Caco-2 (cell line): ENCODE measurements at regions not wholly inside any gene's neighbourhood (a gene's known extent, or its start where the extent isn't known, plus 50 kb on each side); places are given as distances from the start of the nearest gene placed in this dataset.

Experiments
- BruUV-seq: library from RNA; stranded (reverse); fragments of 400-500 nt; replicated peaks from 2 replicates; lab custom pipeline; 2021; lab: Mats Ljungman, UMichigan
- CTCF ChIA-PET: fragments of 300-600 bp; sonication (Branson Sonifier 250); formaldehyde crosslinking; loops from one replicate; lab custom pipeline; 2022; ENCODE audit warnings: antibody characterized with exemption; lab: Charles Lee
- POLR2A ChIA-PET: fragments of 300-600 bp; sonication (Branson Sonifier 250); formaldehyde crosslinking; loops from one replicate; lab custom pipeline; 2022; ENCODE audit warnings: antibody characterized with exemption; lab: Charles Lee
- DNase-seq, 2 experiments: peaks; one replicate each; pipeline versions ENCODE4 v3.0.0 to v3.0.0-alpha.2; 2020 to 2022
- H3K27me3 ChIP-seq: replicated peaks from 2 replicates; pipeline ENCODE4 v1.6.0; 2011; ENCODE audit warnings: low read length; ENCODE audit not compliant: control insufficient read depth, insufficient read depth
- H3K36me3 ChIP-seq: 2 replicates; pipeline ENCODE4 v1.5.1; 2011; ENCODE audit warnings: low read length; ENCODE audit not compliant: control insufficient read depth, insufficient read depth
- H3K4me1 ChIP-seq: fragments of 250-450 bp; sonication (Bioruptor Pico); 2 replicates; pipeline ENCODE4 v1.5.1; 2020; ENCODE audit warnings: mild to moderate bottlenecking
- H3K4me3 ChIP-seq: 2 replicates; pipeline ENCODE4 v1.5.1; 2011; ENCODE audit warnings: low read depth, mild to moderate bottlenecking, control low read depth, low read length
- H3K9me3 ChIP-seq: fragments of 250-450 bp; sonication (Bioruptor Pico); 2 replicates; pipeline ENCODE4 v1.5.1; 2020; ENCODE audit warnings: mild to moderate bottlenecking, moderate library complexity
- H3K27ac Mint-ChIP-seq: one replicate; pipeline ENCODE4 v1.8.0; 2022; ENCODE audit warnings: mixed read lengths; ENCODE audit not compliant: unreplicated experiment
- H3K27me3 Mint-ChIP-seq: one replicate; pipeline ENCODE4 v1.8.0; 2022; ENCODE audit warnings: mixed read lengths; ENCODE audit not compliant: insufficient read depth, unreplicated experiment
- H3K36me3 Mint-ChIP-seq: one replicate; pipeline ENCODE4 v1.8.0; 2022; ENCODE audit warnings: mild to moderate bottlenecking, mixed read lengths; ENCODE audit not compliant: insufficient read depth, unreplicated experiment
- H3K4me1 Mint-ChIP-seq: one replicate; pipeline ENCODE4 v1.8.0; 2022; ENCODE audit warnings: low read depth, mixed read lengths; ENCODE audit not compliant: unreplicated experiment
- H3K4me3 Mint-ChIP-seq: one replicate; pipeline ENCODE4 v1.8.0; 2022; ENCODE audit warnings: mild to moderate bottlenecking, moderate library complexity, mixed read lengths; ENCODE audit not compliant: unreplicated experiment
- H3K9me3 Mint-ChIP-seq: one replicate; pipeline ENCODE4 v1.8.0; 2022; ENCODE audit warnings: mixed read lengths; ENCODE audit not compliant: unreplicated experiment
- intact Hi-C: fragments of 100-400 bp; cut with micrococcal nuclease; formaldehyde crosslinking; loops from one replicate; pipeline ENCODE4 v1.10.0; 2022; ENCODE audit not compliant: unreplicated experiment
- TF ChIP-seq, protein P1 (sequence below), 2 experiments: fragments of 200-600 bp in 1 of 2; IDR thresholded peaks; 1 replicate in 1 of 2; 2 replicates in 1 of 2; pipeline versions ENCODE4 v1.5.1 to v1.8.0; 2011 to 2022; ENCODE audit warnings: antibody characterized with exemption in 1 of 2, control low read depth in 1 of 2, inconsistent platforms in 1 of 2, low read depth in 1 of 2, low read length in 1 of 2, mild to moderate bottlenecking in 1 of 2, moderate library complexity in 1 of 2; ENCODE audit not compliant: insufficient read depth in 1 of 2, severe bottlenecking in 1 of 2, unreplicated experiment in 1 of 2

DNA sequence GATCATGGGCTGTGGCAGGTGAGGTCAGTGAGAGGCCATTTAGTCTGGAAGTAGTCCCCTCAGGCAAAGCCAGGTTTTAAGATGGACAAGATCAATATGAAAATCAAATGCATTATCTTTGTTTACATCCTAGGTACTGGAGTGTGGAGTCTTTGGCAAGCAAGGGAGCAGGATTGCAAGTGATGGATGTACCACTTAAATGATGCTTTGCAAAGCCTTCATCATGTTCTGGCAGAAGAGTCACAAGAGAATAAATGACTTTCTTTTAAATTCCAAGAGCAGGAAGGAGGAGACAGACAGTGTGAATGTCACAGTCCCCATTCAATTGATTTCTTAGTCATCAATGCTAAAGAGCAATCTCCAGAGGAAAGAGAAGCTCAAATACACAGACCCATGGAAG lies 908.3 kb downstream of the FAM181B start:
- TF ChIP-seq, protein P1, sequence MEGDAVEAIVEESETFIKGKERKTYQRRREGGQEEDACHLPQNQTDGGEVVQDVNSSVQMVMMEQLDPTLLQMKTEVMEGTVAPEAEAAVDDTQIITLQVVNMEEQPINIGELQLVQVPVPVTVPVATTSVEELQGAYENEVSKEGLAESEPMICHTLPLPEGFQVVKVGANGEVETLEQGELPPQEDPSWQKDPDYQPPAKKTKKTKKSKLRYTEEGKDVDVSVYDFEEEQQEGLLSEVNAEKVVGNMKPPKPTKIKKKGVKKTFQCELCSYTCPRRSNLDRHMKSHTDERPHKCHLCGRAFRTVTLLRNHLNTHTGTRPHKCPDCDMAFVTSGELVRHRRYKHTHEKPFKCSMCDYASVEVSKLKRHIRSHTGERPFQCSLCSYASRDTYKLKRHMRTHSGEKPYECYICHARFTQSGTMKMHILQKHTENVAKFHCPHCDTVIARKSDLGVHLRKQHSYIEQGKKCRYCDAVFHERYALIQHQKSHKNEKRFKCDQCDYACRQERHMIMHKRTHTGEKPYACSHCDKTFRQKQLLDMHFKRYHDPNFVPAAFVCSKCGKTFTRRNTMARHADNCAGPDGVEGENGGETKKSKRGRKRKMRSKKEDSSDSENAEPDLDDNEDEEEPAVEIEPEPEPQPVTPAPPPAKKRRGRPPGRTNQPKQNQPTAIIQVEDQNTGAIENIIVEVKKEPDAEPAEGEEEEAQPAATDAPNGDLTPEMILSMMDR (IDR thresholded peaks at IDR 0.05; ENCODE audit: insufficient read depth in 1 of 2, low read depth in 1 of 2, low read length in 1 of 2, severe bottlenecking in 1 of 2, unreplicated experiment in 1 of 2), result no peak
- POLR2A ChIA-PET, result no interaction called here
- H3K4me3 ChIP-seq, result no peak overlapping the region
- H3K27ac Mint-ChIP-seq, result no peak overlapping the region
- H3K9me3 Mint-ChIP-seq, result no peaks in the 10 kb centered on the region
- no peaks in the 10 kb centered on the region for H3K27me3 Mint-ChIP-seq
- H3K4me1 Mint-ChIP-seq, result no peaks in the 10 kb centered on the region
- CTCF ChIA-PET, result no interaction called here
- BruUV-seq, result no TSS peak
- H3K4me3 Mint-ChIP-seq, result no peak overlapping the region
- intact Hi-C loops, result no loop called here
- no peaks in the 10 kb centered on the region for H3K9me3 ChIP-seq
- no peaks in the 10 kb centered on the region for H3K27me3 ChIP-seq
- DNase-seq, result no peak
- no peaks in the 10 kb centered on the region for H3K36me3 ChIP-seq
- no peaks in the 10 kb centered on the region for H3K36me3 Mint-ChIP-seq
- H3K4me1 ChIP-seq, result no peaks in the 10 kb centered on the region

DNA sequence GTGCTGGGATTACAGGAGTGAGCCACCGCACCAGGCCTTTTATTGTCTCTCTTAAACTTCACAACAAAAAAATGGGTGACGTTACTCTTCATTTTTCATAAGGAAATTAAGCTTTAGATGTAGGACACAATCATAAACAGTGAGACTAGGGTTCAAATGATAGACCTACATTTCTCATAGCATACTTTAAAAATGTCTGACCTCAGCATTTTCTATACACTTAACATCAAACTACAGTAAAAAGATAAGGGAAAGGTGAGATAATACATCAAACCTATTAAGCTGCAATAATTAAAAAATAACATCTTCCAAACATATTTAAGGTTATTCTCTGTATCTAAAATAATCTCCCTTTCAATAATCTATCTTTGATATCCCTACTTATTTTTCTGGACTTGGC lies 914.2 kb downstream of the FAM181B start:
- Histone ChIP-seq H3K4me1 (no peaks in the 10 kb centered on the region; the same call in 1 of the 2 replicates), H3K4me3 (no peak overlapping the region), H3K36me3 (no peaks in the 10 kb centered on the region), H3K27me3 (no peaks in the 10 kb centered on the region), H3K9me3 (no peaks in the 10 kb centered on the region)
- ChIA-PET POLR2A (no interaction called here), CTCF (no interaction called here)
- H3K36me3 Mint-ChIP-seq, result no peaks in the 10 kb centered on the region
- no peaks in the 10 kb centered on the region for H3K4me1 Mint-ChIP-seq
- peaks cover 2% of the 10 kb centered on the region for H3K27me3 Mint-ChIP-seq
- no peak overlapping the region for H3K4me3 Mint-ChIP-seq
- DNase-seq, result no peak
- no TSS peak for BruUV-seq
- TF ChIP-seq, protein P1 (IDR thresholded peaks at IDR 0.05; ENCODE audit: insufficient read depth in 1 of 2, low read depth in 1 of 2, low read length in 1 of 2, severe bottlenecking in 1 of 2, unreplicated experiment in 1 of 2), result no peak
- H3K9me3 Mint-ChIP-seq, result no peaks in the 10 kb centered on the region
- no peak overlapping the region for H3K27ac Mint-ChIP-seq
- intact Hi-C loops, result no loop called here

DNA sequence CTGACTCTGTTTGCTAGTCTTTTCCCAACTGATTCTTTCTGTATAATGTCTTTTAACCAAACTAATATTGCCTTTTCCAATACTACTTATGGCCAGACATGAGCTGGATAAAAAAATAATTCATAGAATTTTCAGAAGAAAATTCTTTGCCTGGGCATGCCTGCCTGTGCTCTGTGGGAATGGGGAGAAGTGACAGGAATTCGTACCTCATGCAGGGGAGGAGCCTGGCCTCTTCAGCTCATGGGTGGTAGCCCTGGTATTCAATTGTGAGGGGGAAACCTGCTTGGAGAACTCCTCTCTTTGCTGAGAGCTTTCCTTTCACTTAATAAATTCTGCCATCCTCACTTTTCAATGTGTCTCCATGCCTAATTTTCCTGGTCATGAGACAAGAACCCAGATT lies 928.8 kb downstream of the FAM181B start:
- CTCF ChIA-PET, result no interaction called here
- H3K9me3 ChIP-seq, result no peaks in the 10 kb centered on the region
- no peak overlapping the region for H3K4me3 ChIP-seq
- no peaks in the 10 kb centered on the region for H3K9me3 Mint-ChIP-seq
- no TSS peak for BruUV-seq
- no peaks in the 10 kb centered on the region for H3K36me3 Mint-ChIP-seq
- no peaks in the 10 kb centered on the region for H3K27me3 ChIP-seq
- H3K4me1 ChIP-seq, result no peaks in the 10 kb centered on the region
- no peak overlapping the region for H3K27ac Mint-ChIP-seq
- intact Hi-C loops, result no loop called here
- TF ChIP-seq, protein P1 (IDR thresholded peaks at IDR 0.05; ENCODE audit: insufficient read depth in 1 of 2, low read depth in 1 of 2, low read length in 1 of 2, severe bottlenecking in 1 of 2, unreplicated experiment in 1 of 2), result no peak
- DNase-seq, result no peak
- H3K4me1 Mint-ChIP-seq, result no peaks in the 10 kb centered on the region
- H3K27me3 Mint-ChIP-seq, result peaks cover 11% of the 10 kb centered on the region
- POLR2A ChIA-PET, result no interaction called here
- no peaks in the 10 kb centered on the region for H3K36me3 ChIP-seq
- H3K4me3 Mint-ChIP-seq, result no peak overlapping the region
